Ovary (tissue), 3 donors: ENCODE measurements at regions not wholly inside any gene's neighbourhood (a gene's known extent, or its start where the extent isn't known, plus 50 kb on each side); places are given as distances from the start of the nearest gene placed in this dataset.

Source experiments
- POLR2A ChIP-seq: fragments of 450-650 bp; IDR thresholded peaks from one replicate; pipeline ENCODE4 v1.6.1; 2017; ENCODE audit warnings: antibody characterized with exemption, mild to moderate bottlenecking, moderate library complexity
- TF ChIP-seq, protein P1 (sequence below), 3 donors: fragments of 450-650 bp in 2 of 3; fragments of 200-600 bp in 1 of 3; IDR thresholded peaks; one replicate each; pipeline versions ENCODE4 v1.5.1 to v1.8.0; 2016 to 2022; ENCODE audit warnings: antibody characterized with exemption in 3 of 3, mild to moderate bottlenecking in 1 of 3
- donor health status: DM: no; HTN: no; CAD: no.

- TF ChIP-seq, protein P1, sequence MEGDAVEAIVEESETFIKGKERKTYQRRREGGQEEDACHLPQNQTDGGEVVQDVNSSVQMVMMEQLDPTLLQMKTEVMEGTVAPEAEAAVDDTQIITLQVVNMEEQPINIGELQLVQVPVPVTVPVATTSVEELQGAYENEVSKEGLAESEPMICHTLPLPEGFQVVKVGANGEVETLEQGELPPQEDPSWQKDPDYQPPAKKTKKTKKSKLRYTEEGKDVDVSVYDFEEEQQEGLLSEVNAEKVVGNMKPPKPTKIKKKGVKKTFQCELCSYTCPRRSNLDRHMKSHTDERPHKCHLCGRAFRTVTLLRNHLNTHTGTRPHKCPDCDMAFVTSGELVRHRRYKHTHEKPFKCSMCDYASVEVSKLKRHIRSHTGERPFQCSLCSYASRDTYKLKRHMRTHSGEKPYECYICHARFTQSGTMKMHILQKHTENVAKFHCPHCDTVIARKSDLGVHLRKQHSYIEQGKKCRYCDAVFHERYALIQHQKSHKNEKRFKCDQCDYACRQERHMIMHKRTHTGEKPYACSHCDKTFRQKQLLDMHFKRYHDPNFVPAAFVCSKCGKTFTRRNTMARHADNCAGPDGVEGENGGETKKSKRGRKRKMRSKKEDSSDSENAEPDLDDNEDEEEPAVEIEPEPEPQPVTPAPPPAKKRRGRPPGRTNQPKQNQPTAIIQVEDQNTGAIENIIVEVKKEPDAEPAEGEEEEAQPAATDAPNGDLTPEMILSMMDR (IDR thresholded peaks at IDR 0.05): no peak
- TF ChIP-seq POLR2A: no peak
These were observed 123.2 kb upstream of the TMEM170B start for GRCh38 chr6:11414176-11414963.
